ENCODE measurements at regions not wholly inside any gene's neighbourhood (a gene's known extent, or its start where the extent isn't known, plus 50 kb on each side); places are given as distances from the start of the nearest gene placed in this dataset.

DNA sequence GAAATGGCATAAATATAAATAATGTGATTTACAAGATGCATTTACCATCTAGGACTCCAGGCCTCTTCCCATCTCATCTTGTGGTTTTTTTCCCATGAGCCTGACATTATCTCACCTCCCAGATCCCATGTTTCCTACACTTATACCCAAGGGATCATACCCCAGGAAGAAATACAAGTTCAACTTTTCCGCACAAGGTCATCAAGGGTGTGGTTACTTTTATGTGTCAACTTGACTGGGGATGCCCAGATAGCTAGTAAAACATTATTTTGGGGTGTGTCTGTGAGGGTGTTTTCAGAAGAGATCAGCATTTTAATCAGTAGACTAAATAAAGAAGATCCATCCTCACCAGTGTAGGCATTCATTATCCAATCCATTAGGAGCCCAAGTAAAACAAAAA, 176.3 kb upstream of the TNFAIP3 start:
- DNase-seq (ENCODE audit: low read depth), result no peak

DNA sequence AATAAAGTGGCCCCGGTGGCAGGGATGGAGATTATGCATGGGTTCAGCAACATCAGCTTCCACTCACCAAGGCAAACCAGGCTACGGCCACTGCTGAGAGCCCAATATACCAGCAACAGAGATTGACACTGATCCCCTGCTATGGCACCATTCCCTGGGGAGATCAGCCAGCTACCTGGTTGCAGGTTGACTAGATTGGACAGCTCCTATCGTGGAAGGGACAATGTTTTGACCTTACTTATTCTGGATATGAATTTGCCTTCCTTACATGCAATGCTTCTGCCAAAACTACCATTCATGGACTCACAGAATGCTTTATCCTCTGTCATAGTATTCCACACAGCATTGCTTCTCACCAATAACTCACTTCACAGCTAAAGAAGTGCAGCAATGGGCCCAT, 174.8 kb upstream of the TNFAIP3 start:
- DNase-seq (ENCODE audit: low read depth), result no peak

DNA sequence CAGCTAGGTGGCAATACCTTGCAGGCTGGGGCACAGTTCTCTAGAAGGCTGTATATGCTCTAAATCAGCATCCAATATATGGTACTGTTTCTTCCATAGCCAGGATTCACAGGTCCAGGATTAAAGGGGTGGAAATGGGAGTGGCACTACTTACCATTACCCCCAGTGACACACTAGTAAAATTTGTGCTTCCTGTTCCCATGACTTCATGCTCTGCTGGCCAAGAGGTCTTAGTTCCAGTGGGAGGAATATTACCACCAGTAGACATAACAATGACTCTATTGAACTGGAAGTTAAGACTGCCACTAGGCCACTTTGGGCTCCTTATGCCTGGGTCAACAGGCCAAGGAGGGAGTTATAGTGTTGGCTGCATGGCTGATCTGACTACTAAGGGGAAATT, 174.3 kb upstream of the TNFAIP3 start:
- no peak for DNase-seq (ENCODE audit: low read depth)

DNA sequence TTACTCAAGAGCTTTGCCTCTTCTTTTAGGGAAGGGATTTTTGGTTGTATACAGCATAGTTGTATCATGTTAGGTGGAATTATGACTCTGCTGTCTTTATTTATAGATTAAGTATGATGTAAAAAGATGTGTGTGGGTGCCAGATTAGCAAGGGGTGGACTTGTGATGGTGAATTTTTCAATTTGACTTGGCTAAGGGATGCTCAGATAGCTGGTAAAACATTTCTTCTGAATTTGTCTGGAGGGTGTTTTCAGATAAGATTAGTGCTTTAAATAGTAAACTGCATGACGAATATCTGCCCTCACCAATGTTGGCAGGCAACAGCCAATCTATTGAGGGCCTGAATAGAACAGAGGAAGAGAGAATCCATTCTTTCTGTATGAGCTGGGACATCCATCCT, 173.3 kb upstream of the TNFAIP3 start:
- no peak for DNase-seq (ENCODE audit: low read depth)

DNA sequence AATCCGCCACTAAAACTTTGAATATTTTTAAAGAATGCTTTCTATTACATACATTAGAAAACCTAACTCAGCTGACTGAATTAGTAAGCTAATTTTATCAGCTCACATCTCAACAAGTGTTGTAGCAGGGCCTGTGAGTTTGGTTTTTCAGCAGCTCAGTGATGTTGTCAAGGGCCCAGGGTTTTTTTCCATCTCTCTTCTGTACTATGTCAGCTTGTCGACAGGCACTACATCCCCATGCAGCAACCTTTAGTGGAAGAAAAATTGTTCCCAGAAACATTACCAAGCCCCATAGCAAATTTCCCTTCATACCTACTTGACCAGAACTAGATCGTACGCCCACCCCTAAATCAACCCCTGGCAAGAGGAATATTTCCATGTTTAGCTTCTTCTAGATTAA, 170.3 kb upstream of the TNFAIP3 start:
- no peak for DNase-seq (ENCODE audit: low read depth)

DNA sequence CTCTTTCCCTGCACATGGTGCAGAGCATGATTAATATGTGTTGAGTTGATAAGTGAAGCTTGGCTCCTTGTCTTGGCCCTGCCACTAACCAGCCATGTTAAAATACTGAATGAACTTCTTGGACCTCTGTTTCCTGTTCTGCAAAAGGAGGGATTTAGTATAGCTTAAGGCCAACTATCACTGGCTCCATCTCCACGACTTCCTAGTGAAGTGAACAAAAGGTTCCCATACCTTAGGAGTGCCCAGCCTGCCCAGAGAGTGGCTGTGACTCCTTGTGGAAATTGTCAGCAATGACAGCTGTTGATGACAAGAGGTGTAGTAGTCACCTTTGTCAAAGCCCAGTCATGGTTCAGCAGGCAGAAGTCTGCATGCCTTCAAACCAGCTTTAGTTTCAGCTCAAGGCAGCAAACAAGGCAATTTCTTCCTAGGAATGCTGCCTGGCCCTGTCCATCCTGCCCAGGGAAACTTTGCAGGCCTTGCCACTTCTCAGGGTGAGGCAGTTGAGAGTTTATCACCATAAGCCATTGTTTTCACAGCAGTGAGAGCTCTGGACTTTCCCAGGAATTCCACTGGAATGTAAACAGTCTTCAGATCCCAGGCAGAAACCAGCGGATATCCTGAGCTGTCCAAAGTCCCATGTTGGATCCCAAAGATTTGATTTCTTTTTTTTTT, 169.7 kb upstream of the TNFAIP3 start:
- no peak for DNase-seq (ENCODE audit: low read depth)

DNA sequence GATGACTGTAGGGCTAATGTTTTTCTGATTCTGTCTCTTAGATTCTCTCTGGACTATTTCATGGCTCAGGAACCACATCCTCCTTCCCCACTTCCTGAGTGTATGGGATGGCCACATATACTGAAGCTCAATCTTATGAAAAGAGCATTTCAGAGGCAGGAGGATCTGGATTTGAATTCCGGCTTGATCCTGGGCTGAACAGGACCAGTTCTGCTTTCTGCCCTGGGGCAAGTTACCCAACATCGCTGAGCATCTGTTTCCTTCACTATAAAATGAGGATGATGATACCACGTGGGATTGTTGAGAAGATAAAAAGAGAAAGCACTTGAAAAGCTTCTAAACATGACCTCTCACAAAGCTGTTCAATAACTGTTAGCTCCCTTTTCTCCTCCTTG, 168.4 kb upstream of the TNFAIP3 start:
- no peak for DNase-seq (ENCODE audit: low read depth)

DNA sequence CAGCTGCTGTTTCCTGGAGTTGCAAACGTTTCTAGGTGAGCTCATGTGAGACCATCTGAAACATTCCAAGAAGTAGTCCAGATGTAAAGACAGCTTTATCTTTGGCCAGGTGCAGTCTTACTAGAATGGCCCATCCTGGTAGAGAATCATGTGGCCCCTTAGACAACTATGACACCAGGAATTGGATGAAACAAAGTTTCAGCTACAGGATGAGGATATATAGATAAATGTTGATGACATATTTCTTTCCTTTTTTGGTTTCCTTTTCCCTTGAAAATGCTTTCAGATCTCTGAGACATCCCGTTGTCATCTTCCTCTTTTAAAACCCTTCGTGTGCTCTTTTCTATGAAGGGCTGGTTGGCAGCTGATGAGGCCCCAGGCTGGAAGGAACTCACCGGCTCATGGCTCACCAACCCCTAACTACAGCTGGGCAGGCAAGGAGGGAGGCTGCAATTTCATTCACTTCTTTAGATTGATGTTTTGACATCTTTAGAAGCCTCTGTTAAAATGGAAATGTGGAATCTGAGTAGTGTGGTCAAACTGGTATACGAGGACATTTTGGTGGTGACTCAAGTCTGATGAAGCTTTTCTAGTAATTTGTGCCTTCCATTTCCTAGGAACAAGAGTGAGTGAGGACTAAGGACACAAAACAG, 167.9 kb upstream of the TNFAIP3 start:
- DNase-seq (ENCODE audit: low read depth), result no peak

DNA sequence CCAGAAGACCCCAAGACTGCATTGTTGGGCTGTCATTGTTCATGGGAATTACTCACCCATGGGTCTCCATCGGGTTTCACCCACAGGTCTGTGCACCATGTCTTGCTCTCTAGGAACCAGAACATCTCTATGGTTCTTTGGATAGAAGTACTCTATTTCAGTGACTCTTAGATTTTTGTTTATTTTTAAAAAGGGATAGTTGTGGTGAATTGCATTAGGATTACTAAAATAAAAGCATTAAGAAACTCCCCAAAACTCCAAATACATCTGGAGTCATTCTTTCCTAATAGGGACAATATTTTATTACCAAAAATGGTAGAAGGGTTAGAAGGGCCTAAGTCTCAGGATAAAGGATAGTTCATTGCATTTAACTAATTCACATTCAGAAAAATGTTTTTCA, 166.9 kb upstream of the TNFAIP3 start:
- no peak for DNase-seq (ENCODE audit: low read depth)

DNA sequence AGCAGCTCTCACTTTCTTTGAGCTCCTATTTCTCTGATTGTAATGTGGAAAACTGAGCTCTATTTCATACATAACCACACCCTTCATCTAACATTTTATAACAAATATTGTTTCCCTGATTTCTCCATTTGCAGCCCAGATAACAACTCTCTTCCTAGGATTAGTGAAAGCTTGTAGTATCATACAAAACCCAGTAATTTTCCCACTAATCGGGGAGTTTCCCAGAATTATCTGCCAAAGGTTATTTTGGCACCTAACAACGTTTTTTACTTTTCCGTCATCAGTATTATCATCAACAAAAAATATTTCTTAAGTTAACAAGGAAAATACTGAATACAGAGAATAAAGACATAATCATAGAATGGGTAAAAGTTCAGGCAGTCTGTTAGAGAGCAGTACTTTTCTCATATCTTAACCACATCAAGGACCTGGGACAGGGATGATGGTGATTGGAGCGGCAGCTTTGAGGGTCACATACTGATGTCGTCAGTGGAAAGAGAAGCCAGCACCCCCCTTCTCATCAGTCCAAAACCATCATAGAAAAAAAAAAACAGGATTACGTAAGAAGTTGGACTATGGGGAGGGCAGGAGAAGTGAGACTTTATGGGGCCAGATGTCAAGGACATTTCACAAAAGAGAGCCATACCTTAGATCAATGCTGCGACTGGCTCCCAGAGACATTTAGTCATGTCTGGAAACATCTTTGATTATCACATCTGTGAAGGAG, 166.1 kb upstream of the TNFAIP3 start:
- DNase-seq (ENCODE audit: low read depth), result no peak

DNA sequence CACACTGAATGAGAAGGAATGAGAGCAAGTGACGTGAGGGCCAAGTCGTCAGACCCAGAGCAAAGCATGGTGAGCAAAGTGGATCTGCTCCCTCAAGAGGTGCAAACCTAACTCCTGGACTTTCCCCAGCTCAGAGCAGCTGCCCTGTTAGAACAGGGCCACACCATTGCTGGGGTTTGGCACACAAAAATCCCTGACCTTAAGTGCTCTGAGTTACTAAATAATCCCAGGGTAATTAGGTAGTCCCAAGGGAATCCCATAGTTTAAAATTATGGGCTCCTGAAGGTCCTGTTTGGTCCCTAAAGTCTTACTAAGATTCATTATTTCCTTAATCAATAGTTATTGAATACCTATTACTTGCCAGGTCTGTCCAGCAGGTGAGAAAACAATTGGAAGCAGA, 165.1 kb upstream of the TNFAIP3 start:
- DNase-seq (ENCODE audit: low read depth), result no peak

DNA sequence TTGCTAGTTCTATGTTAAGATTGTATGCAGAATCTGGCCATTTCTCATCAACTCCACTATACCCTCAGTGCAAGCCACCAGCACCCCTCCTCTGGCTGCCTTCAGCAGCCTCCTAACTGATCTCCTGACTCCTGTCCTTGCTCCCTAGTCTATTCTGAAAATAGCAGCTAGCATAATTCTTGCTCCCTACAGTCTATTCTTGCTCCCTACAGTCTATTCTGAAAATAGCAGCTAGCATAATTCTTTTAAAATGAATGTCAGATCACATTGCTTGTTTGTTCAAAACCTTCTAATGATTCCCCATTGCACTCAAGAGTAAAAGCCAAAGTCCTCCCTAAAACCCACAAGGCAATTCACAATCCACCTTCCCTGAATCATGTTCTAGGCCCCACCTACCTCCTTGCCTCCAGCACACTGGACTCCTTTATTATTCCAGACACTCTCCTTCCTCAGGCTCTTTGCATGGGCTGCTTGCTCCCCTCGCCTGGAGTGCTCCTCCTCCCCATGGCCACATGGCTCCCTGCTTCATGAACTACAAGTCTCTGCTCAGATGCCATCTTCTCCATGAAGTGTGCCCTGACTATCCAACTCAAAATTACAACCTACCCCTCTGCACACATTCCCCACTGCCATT, 164.2 kb upstream of the TNFAIP3 start:
- DNase-seq (ENCODE audit: low read depth), result no peak

DNA sequence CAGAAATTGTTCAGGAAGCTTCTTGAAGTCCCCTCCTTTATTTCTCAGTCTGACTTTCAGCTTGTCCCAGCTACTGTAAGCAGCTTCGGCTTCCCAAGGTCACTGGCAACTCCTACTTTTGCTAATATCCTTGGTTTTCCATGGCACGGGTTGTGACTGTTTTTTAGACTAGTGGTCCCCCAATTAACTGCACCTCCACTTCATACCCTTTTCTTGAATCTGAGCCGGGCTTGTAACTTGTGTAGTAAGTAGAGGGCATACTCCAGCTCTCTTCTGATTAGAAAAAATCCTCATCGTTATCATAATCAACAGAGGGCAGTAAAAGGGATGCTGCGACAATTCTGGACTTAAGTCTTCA, 162.3 kb upstream of the TNFAIP3 start:
- no peak for DNase-seq (ENCODE audit: low read depth)

DNA sequence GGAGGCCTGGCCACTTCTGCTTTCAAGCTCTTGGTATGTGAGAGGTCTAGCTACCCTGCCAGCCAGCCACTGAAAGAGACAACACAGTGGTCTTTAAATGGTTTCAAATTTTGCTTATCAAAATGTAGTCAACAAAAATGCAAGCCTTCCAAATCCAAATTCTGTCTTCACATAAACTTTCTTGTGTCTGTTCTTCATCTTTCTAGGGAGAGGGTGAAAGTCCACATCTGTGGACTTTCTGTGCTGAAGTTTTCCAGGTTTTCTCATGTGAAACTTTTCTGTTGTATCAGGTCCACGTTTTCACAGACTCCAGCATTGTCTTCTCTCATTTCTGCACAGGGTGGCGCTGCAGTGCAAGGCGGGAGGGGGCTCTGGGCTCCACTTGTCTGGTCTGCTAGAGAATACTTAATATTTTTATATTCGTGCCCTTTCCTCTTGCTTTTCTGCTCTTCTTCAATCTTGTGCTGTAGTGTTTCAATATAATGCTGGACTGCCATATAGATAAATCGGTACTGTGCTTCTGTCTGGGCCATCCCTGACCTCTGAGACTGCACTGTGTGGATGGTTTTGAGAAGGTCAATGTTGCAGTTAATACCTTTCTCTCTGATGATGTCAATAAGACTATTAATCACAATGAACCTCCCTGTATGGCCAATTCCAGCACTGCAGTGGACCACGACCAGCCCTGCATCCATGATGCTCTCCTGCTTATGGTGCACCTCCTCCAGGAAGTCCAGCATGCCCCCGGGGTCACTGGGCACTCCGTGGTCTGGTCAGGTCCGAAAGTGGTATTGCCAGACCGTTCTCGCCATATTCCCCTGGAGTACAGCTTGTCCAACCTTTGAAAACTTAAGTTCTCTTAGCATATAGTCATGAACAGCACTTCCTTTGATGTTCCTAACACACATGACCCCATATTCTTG, 161.6 kb upstream of the TNFAIP3 start:
- DNase-seq (ENCODE audit: low read depth), result peak; percentile 51

DNA sequence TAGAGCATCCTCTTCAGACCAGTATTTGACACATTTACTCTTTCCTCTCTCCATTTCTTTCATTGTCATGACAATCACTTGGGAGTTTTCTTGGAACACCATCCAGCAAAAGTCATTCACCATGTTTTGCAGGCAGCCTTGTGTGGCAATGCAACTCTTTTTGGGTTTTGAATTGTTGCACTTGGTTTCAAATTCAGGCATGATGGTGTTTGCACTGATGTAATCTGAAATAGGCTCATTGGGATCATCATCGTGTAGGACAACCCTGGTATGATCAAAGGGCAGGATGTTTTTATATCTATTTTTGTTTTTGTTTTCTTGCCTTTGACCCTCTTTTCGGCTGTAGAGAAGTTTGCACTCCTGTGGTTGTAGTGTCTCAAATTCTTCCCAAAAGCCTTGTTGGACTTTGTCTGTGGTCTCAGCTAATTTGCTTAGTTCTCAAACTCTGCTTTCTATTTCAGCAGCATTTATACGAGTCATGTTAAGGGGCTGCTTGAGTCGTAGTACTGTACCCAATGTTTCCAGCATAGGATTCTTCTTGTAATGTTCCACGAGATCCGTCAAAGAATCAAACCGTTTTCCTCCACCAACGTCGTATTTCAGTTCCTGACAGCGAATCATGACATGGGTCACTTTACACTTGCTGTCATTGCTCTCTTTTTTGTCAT, 160.8 kb upstream of the TNFAIP3 start:
- DNase-seq (ENCODE audit: low read depth), result no peak

DNA sequence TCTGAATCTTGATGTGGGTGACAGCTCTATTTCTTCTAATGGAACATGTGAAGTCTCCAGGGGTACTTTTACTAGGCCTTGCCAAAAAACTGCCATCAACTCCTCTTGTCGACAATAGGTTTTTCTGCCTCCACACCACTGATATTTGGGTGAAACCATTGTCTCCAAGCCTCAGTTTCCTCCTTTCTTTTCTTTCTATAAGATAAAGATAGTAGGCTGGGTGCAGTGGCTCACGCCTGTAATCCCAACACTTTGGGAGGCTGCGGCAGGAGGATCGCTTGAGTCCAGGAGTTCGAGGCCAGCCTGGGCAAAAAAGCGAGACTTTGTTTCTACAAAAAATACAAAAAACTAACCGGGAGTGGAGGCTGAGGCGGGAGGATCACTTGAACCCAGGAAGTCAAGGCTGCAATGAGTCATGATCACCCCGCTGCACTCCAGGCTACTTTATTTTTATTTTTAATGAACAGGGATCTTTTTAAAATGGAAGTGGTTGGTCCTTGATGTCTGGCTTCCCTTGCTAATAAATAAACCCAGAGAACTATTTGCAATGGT, 159.9 kb upstream of the TNFAIP3 start:
- no peak for DNase-seq (ENCODE audit: low read depth)

DNA sequence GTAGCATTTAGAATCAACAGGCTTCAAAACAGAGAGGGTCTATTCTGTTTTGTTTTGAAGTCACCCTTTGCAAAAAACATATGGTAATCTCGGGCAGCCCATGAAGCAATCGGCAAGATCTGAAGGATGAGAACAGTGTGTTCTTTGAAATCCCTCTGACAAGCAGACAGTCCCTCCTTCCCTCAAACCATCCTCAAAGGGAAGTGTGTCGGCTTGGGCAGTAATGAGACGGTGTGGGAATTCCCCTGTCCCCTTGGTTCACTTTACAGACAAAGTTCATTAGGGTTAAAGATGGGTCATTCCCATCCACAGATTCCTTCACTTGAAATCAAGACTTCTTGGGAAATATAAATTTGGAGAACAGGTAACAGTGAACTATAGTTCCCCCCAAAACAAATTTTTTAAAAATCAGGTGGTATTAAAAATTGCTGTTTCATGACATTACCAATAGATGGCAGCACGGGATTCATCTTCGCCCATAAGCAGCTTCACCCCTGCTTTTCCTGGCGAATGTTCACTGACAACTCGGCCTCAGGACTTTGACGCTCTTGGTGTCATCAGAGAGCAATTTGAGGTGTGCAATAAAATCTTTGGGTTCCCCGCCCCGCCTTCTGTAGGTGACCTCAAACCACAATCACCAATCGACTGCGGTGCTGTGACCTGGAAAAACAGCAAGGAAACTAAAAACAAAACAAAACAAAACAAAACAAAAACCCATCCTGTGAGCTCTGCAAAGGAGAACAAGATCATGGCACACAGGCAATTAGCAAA, 159.3 kb upstream of the TNFAIP3 start:
- peak; percentile 89 for DNase-seq (ENCODE audit: low read depth)

DNA sequence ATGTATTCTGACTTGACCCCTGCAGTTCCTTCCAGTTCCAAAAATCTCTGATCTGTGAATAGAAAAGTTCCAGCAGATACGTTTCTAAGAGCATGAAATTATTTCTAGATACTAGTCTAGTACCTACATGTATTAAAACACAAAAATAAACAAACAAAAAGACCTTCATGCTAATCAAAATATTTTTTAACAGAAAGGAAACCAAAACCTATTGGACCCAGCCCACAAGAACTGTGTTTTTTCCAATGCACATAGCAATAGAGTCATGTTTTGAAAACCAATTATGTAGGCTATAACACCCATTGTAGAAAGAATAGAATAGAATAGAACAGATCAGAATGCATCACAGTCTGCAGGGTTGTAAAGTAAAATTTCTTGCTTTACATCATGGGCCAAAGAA, 158.6 kb upstream of the TNFAIP3 start:
- DNase-seq (ENCODE audit: low read depth), result no peak

DNA sequence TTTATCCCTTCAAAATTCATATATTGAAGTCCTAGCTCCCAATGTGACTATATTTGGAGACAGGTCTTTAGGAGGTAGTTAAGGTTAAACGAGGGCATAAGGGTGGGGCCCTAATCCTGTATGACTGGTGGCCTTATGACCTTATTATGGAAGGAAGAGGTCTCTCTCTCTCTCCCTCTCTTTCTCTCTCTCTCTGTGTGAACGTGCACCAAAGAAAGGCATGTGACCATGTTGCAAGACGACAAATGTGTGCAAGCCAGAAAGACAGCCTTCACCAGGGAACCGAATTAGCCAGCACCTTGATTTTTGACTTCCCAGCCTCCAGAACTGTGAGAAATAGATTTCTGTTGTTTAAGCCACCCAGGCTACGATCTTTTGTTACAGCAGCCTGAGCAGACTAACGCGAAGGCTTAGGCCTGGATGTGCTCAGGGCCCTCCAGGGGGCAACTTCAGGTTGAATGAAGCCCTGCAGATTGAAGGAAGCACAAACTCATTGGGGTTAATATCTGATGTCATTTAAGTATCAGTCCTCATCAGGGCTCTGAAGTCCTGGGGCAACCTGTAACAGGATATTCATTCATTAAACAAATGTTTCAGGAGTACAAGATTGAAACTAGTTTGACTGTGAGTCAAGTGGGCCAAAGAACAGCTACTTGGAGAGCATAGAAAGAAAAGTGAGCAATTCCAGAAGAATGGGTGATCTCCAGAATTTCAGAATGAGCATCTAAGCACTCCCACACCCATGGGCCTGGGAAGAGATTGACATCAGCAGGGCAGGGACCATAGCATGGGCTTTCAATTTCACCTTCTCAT, 157.4 kb upstream of the TNFAIP3 start:
- DNase-seq (ENCODE audit: low read depth), result no peak

DNA sequence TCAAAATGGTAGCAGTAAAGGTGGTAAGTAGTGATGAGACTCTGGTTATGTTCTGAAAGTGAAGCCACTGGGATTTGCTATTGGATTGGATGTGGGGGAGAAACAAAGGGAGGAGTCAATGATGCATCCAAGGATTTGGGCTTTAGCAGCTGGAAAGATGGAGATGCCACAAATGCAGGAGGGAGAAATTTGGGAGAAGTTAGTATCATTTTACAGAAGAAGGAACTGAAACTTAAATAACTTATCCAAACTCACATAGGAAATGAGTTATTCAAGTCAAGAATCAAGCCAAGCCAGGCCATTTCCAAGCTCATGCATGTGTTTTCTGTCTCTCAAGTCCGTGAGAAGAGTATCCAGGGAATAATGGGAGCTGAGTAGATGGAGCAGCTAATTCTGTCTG, 155.1 kb upstream of the TNFAIP3 start:
- no peak for DNase-seq (ENCODE audit: low read depth)
